BJ (cell line): ENCODE measurements at regions not wholly inside any gene's neighbourhood (a gene's known extent, or its start where the extent isn't known, plus 50 kb on each side); places are given as distances from the start of the nearest gene placed in this dataset.

ENCODE experiments used
- CTCF ChIA-PET: fragments of 350-600 bp; formaldehyde crosslinking; extraction: SDS; loops from one replicate; lab custom pipeline; 2021; ENCODE audit warnings: antibody characterized with exemption, inconsistent platforms; lab: Yijun Ruan, JAX
- POLR2A ChIA-PET: fragments of 300-600 bp; sonication (Branson Sonifier 250); formaldehyde crosslinking; extraction: SDS; loops from one replicate; lab custom pipeline; 2021; ENCODE audit warnings: antibody characterized with exemption; lab: Charles Lee
- DNase-seq: peaks from one replicate; pipeline ENCODE4 v3.0.0-alpha.2; 2011; ENCODE audit warnings: low read depth
- H3K27me3 ChIP-seq: 2 replicates; pipeline ENCODE4 v1.6.0; 2011; ENCODE audit warnings: low read length; ENCODE audit not compliant: control insufficient read depth, insufficient read depth
- H3K36me3 ChIP-seq: 2 replicates; pipeline ENCODE4 v1.5.1; 2011; ENCODE audit warnings: low read length; ENCODE audit not compliant: control insufficient read depth, insufficient read depth
- H3K4me3 ChIP-seq: 2 replicates; pipeline ENCODE4 v1.5.1; 2011; ENCODE audit warnings: low read depth, mild to moderate bottlenecking, control low read depth, low read length
- CTCF ChIP-seq: IDR thresholded peaks from 2 replicates; pipeline ENCODE4 v1.5.1; 2011; ENCODE audit warnings: low read depth, mild to moderate bottlenecking, control low read depth, inconsistent platforms, low read length, moderate library complexity; ENCODE audit not compliant: insufficient read depth

GRCh38 chr5:163885117-163885516, 379.7 kb downstream of the MAT2B start:
- TF ChIP-seq CTCF, result no peak
- ChIA-PET POLR2A (no interaction called here), CTCF (no interaction called here)
- Histone ChIP-seq H3K4me3 (no peak overlapping the region), H3K36me3 (no peaks in the 10 kb centered on the region), H3K27me3 (no peaks in the 10 kb centered on the region)
- DNase-seq, result no peak

- Histone ChIP-seq H3K4me3 (no peak overlapping the region), H3K36me3 (no peaks in the 10 kb centered on the region), H3K27me3 (no peaks in the 10 kb centered on the region)
- no peak for TF ChIP-seq CTCF
- ChIA-PET CTCF (no interaction called here), POLR2A (no interaction called here)
- DNase-seq, result no peak
Observed at GRCh38 chr5:163887854-163888253, 382.4 kb downstream of the MAT2B start.

- ChIA-PET POLR2A (no interaction called here), CTCF (interaction anchor here (1.1 kb wide), 1 partner anchor 11 kb away, joined by 3 read pairs; no protein-coding TSS in a partner anchor)
- no peak overlapping the region for H3K4me3 ChIP-seq
- H3K36me3 ChIP-seq, result no peaks in the 10 kb centered on the region
- DNase-seq, result no peak
- no peak for TF ChIP-seq CTCF
- no peaks in the 10 kb centered on the region for H3K27me3 ChIP-seq
Observed at GRCh38 chr5:163888366-163888765, 382.9 kb downstream of the MAT2B start.

GRCh38 chr5:163889369-163889768, 383.9 kb downstream of the MAT2B start:
- no peak for TF ChIP-seq CTCF
- CTCF ChIA-PET, result no interaction called here
- POLR2A ChIA-PET, result no interaction called here
- Histone ChIP-seq H3K4me3 (no peak overlapping the region), H3K27me3 (no peaks in the 10 kb centered on the region), H3K36me3 (no peaks in the 10 kb centered on the region)
- DNase-seq, result peak; percentile 12

- Histone ChIP-seq H3K27me3 (no peaks in the 10 kb centered on the region), H3K36me3 (no peaks in the 10 kb centered on the region), H3K4me3 (no peak overlapping the region)
- ChIA-PET POLR2A (no interaction called here), CTCF (no interaction called here)
- no peak for DNase-seq
- no peak for TF ChIP-seq CTCF
Observed at GRCh38 chr5:163890261-163890660, 384.8 kb downstream of the MAT2B start.
